SU-DHL-6 (cell line): ENCODE measurements at regions not wholly inside any gene's neighbourhood (a gene's known extent, or its start where the extent isn't known, plus 50 kb on each side); places are given as distances from the start of the nearest gene placed in this dataset.

ENCODE experiments used
- CTCF ChIP-seq: fragments of 200-600 bp; sonication (generic); IDR thresholded peaks from one replicate; pipeline ENCODE4 v1.5.1; 2017; ENCODE audit warnings: antibody characterized with exemption, mild to moderate bottlenecking, low read length, moderate library complexity; ENCODE audit not compliant: insufficient read depth, poor library complexity, severe bottlenecking
- EZH2phosphoT487 ChIP-seq: fragments of 200-600 bp; sonication (generic), shearing (Covaris generic); conservative IDR thresholded peaks from 2 replicates; pipeline ENCODE4 v1.6.1; 2018; ENCODE audit warnings: mild to moderate bottlenecking, antibody characterized with exemption, low read length, moderate library complexity, mixed read lengths

GRCh38 chr11:119983816-119984215 lies 154.1 kb downstream of the TRIM29 start:
- TF ChIP-seq CTCF (no peak), EZH2phosphoT487 (no peak)
